K562 (cell line): ENCODE measurements at regions not wholly inside any gene's neighbourhood (a gene's known extent, or its start where the extent isn't known, plus 50 kb on each side); places are given as distances from the start of the nearest gene placed in this dataset.
A peak's percentile ranks its signal among the peaks of the same experiment; 100 is the strongest.

Experiments used
- ATAC-seq: fragments of 200-7000 bp; cut with Tn5 transposase; 3 replicates; pipeline ENCODE4 v1.9.1; 2020; ENCODE audit warnings: moderate library complexity
- BruUV-seq: library from RNA; stranded (reverse); fragments of 400-500 nt; replicated peaks from 2 replicates; lab custom pipeline; 2021; lab: Mats Ljungman, UMichigan
- CTCF ChIA-PET: fragments of 300-600 bp; formaldehyde crosslinking; extraction: SDS; loops from one replicate; lab custom pipeline; 2021; ENCODE audit warnings: low intra/inter-chr PET ratio; lab: Yijun Ruan, JAX
- POLR2A ChIA-PET: fragments of 300-600, 350-650 bp; sonication (Branson Sonifier 250); formaldehyde crosslinking; extraction: SDS; loops from one replicate; lab custom pipeline; 2021; ENCODE audit warnings: antibody characterized with exemption, inconsistent platforms; lab: Yijun Ruan, JAX
- DNase-seq, 4 experiments: peaks; one replicate each; pipeline versions ENCODE4 v3.0.0 to v3.0.0-alpha.2; 2011 to 2018; ENCODE audit warnings: low spot score in 3 of 4, mixed read lengths in 3 of 4; ENCODE audit errors: extremely low read depth in 1 of 4
- FAIRE-seq: peaks from 2 replicates; lab custom pipeline; 2011; peaks lifted over from hg19 to GRCh38; lab: Jason Lieb, UNC
- H2AFZ ChIP-seq: 2 replicates; pipeline ENCODE4 v1.6.0; 2011; ENCODE audit warnings: low read depth, low read length, control low read depth, inconsistent platforms
- H3K27ac ChIP-seq: fragments of 200-600 bp; 3 replicates; pipeline ENCODE4 v1.8.0; 2011; ENCODE audit warnings: low read depth, mild to moderate bottlenecking, control low read depth, inconsistent platforms, low read length, moderate library complexity, mixed read lengths; ENCODE audit errors: extremely low read depth
- H3K27me3 ChIP-seq, 2 experiments: fragments of 300-600 bp in 1 of 2; 2 replicates in 1 of 2; 3 replicates in 1 of 2; pipeline versions ENCODE4 v1.6.0 to v1.8.0; 2011; ENCODE audit warnings: inconsistent platforms in 2 of 2, low read length in 2 of 2, mild to moderate bottlenecking in 1 of 2, mixed read lengths in 1 of 2, moderate library complexity in 1 of 2; ENCODE audit not compliant: control insufficient read depth in 2 of 2, insufficient read depth in 2 of 2
- H3K36me3 ChIP-seq: fragments of 300-600 bp; 3 replicates; pipeline ENCODE4 v1.8.0; 2011; ENCODE audit warnings: mild to moderate bottlenecking, low read length, inconsistent platforms; ENCODE audit not compliant: control insufficient read depth, insufficient read depth
- H3K4me1 ChIP-seq, 2 experiments: fragments of 200-600 bp in 1 of 2; replicated peaks in 1 of 2; 2 replicates in 1 of 2; 3 replicates in 1 of 2; pipeline versions ENCODE4 v1.5.1 to v1.8.0; 2011; ENCODE audit warnings: inconsistent platforms in 2 of 2, low read length in 2 of 2, mild to moderate bottlenecking in 1 of 2, mixed read lengths in 1 of 2, moderate library complexity in 1 of 2; ENCODE audit not compliant: control insufficient read depth in 2 of 2, insufficient read depth in 2 of 2
- H3K4me2 ChIP-seq: 2 replicates; pipeline ENCODE4 v1.6.1; 2011; ENCODE audit warnings: low read length, control low read depth, inconsistent platforms, mixed read lengths; ENCODE audit not compliant: insufficient read depth
- H3K4me3 ChIP-seq: fragments of 200-600 bp; sonication (generic), shearing (Covaris generic); 2 replicates; pipeline ENCODE4 v1.5.1; 2016; ENCODE audit warnings: control low read depth, inconsistent platforms
- H3K79me2 ChIP-seq: fragments of 200-600 bp; 3 replicates; pipeline ENCODE4 v1.8.0; 2011; ENCODE audit warnings: low read length, inconsistent platforms; ENCODE audit not compliant: control insufficient read depth, insufficient read depth
- H3K9ac ChIP-seq, 2 experiments: 2 replicates each; pipeline versions ENCODE4 v1.6.0 to v1.6.1; 2011; ENCODE audit warnings: low read depth in 2 of 2, low read length in 2 of 2, control low read depth in 1 of 2, inconsistent platforms in 1 of 2, mild to moderate bottlenecking in 1 of 2, mixed read lengths in 1 of 2; ENCODE audit not compliant: insufficient read depth in 1 of 2
- H3K9me1 ChIP-seq: one replicate; pipeline ENCODE4 v1.6.0; 2011; ENCODE audit warnings: inconsistent platforms, mild to moderate bottlenecking, low read length, moderate library complexity; ENCODE audit not compliant: control insufficient read depth, insufficient read depth
- H3K9me3 ChIP-seq: replicated peaks from 2 replicates; pipeline ENCODE4 v1.5.1; 2011; ENCODE audit warnings: low read depth, low read length, inconsistent platforms; ENCODE audit not compliant: control insufficient read depth, insufficient read depth
- H4K20me1 ChIP-seq: replicated peaks from 2 replicates; pipeline ENCODE4 v1.6.1; 2011; ENCODE audit warnings: low read length, inconsistent platforms, mixed read lengths; ENCODE audit not compliant: control insufficient read depth, insufficient read depth
- CEBPB ChIP-seq: fragments of 450-650 bp; IDR thresholded peaks from 2 replicates; pipeline ENCODE4 v1.6.1; 2016; ENCODE audit warnings: missing genetic modification characterization, missing compliant biosample characterization
- CEBPG ChIP-seq, 3 experiments: fragments of 200-800 bp in 1 of 3; sonication (Bioruptor generic) in 1 of 3; sonication (generic) in 1 of 3; formaldehyde crosslinking in 1 of 3; IDR thresholded peaks in 2 of 3; conservative IDR thresholded peaks in 1 of 3; 2 replicates each; pipeline versions ENCODE4 v1.6.1 to v1.8.0; 2016 to 2022; ENCODE audit warnings: missing compliant biosample characterization in 2 of 3, missing genetic modification characterization in 2 of 3, mild to moderate bottlenecking in 1 of 3, missing genetic modification reagents in 1 of 3
- DNMT1 ChIP-seq: fragments of 450-650 bp; IDR thresholded peaks from 2 replicates; pipeline ENCODE4 v1.6.1; 2016; ENCODE audit warnings: antibody characterized with exemption, mild to moderate bottlenecking
- MCM3 ChIP-seq: fragments of 450-650 bp; IDR thresholded peaks from 2 replicates; pipeline ENCODE4 v1.6.1; 2016
- PRPF4 ChIP-seq: fragments of 200-400 bp; formaldehyde crosslinking; IDR thresholded peaks from one replicate; pipeline ENCODE4 v1.6.1; 2017; ENCODE audit warnings: low read length, low read depth, mild to moderate bottlenecking; ENCODE audit not compliant: insufficient read depth, poor library complexity, severe bottlenecking
- SMAD1 ChIP-seq: fragments of 150-350 bp; IDR thresholded peaks from 2 replicates; pipeline ENCODE4 v1.6.1; 2014; ENCODE audit warnings: low read length, low read depth; ENCODE audit not compliant: partially characterized antibody
- TOE1 ChIP-seq, 2 experiments: fragments of 450-650 bp in 1 of 2; sonication (generic) in 1 of 2; formaldehyde crosslinking in 1 of 2; IDR thresholded peaks; 2 replicates each; pipeline versions ENCODE4 v1.7.1 to v1.8.0; 2016 to 2022; ENCODE audit warnings: borderline replicate concordance in 2 of 2, mild to moderate bottlenecking in 2 of 2, antibody characterized with exemption in 1 of 2, inconsistent platforms in 1 of 2, low read depth in 1 of 2, missing genetic modification reagents in 1 of 2, moderate library complexity in 1 of 2
- TRIM28 ChIP-seq: fragments of 450-650 bp; IDR thresholded peaks from 2 replicates; pipeline ENCODE4 v1.6.1; 2017
- XRCC4 ChIP-seq: IDR thresholded peaks from one replicate; pipeline ENCODE4 v1.6.1; 2011; ENCODE audit not compliant: insufficient read depth, insufficient read length; ENCODE audit errors: extremely low read depth
- YY1 ChIP-seq, 3 experiments: IDR thresholded peaks; 2 replicates each; pipeline ENCODE4 v1.6.1; 2011; ENCODE audit warnings: low read length in 2 of 3, mild to moderate bottlenecking in 2 of 3, moderate library complexity in 2 of 3, borderline replicate concordance in 1 of 3, control low read depth in 1 of 3, low read depth in 1 of 3; ENCODE audit not compliant: insufficient read depth in 3 of 3, insufficient replicate concordance in 2 of 3, control insufficient read depth in 1 of 3, insufficient read length in 1 of 3; ENCODE audit errors: extremely low read depth in 1 of 3
- ZBED1 ChIP-seq: IDR thresholded peaks from 2 replicates; pipeline ENCODE4 v1.6.1; 2014
- ZNF717 ChIP-seq: fragments of 250-450 bp; sonication (Bioruptor Pico); IDR thresholded peaks from 2 replicates; pipeline ENCODE4 v1.5.0; 2021
- WGBS: fragments of 100-300 bp; shearing (Covaris generic); methylation state at CpG from one replicate; pipeline ENCODE4 v1.1.6; 2016; ENCODE audit warnings: low coverage, mixed read lengths; ENCODE audit not compliant: insufficient coverage; ENCODE audit errors: missing lambda C conversion rate; 5-methylcytosine and 5-hydroxymethylcytosine counted together
- in situ Hi-C: fragments of 300-500 bp; cut with MboI; formaldehyde crosslinking; loops from 4 replicates; pipeline ENCODE4 v1.15.0; 2018; ENCODE audit warnings: inconsistent platforms, mixed read lengths
- intact Hi-C: fragments of 100-400 bp; cut with micrococcal nuclease; formaldehyde crosslinking; loops from 2 replicates; pipeline ENCODE4 v1.14.2; 2022
- TF ChIP-seq, protein P1 (sequence below): fragments of 450-650 bp; IDR thresholded peaks from 2 replicates; pipeline ENCODE4 v1.6.1; 2017; ENCODE audit warnings: antibody characterized with exemption
- TF ChIP-seq, protein P2 (sequence below), 2 experiments: fragments of 200-800 bp in 1 of 2; sonication (Bioruptor generic) in 1 of 2; sonication (generic) in 1 of 2; formaldehyde crosslinking in 1 of 2; IDR thresholded peaks in 1 of 2; conservative IDR thresholded peaks in 1 of 2; 2 replicates each; pipeline versions ENCODE4 v1.5.0 to v1.6.1; 2016 to 2020; ENCODE audit warnings: missing compliant biosample characterization in 1 of 2, missing genetic modification characterization in 1 of 2, missing genetic modification reagents in 1 of 2
- TF ChIP-seq, protein P3 (sequence below), 2 experiments: fragments of 450-650 bp in 1 of 2; sonication (generic) in 1 of 2; formaldehyde crosslinking in 1 of 2; IDR thresholded peaks in 1 of 2; conservative IDR thresholded peaks in 1 of 2; 2 replicates each; pipeline versions ENCODE4 v1.6.1 to v1.8.1; 2016 to 2023; ENCODE audit warnings: mild to moderate bottlenecking in 2 of 2, moderate library complexity in 2 of 2, inconsistent platforms in 1 of 2, missing genetic modification reagents in 1 of 2

DNA sequence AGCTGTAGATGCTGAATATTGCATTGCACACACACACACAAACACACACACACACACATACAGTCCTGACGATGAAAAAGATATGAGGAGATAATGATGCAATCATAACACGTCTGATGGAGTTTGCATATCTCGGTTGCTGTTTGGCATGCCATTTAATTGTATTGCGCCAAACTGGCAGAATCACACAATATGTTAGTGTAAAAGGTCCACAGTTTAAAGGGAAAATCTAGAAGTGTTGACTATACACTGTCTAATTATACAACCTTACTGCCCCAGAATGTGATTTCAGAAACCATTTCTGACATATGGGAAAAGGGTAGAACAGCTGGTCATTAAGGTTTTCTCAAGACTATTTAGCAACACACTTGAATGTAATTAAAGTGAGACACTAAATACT is 123.7 kb upstream of the PROX1 start:
- FAIRE-seq = no peak
- no peak for ATAC-seq
- Histone ChIP-seq H3K4me1 (no peaks in the 10 kb centered on the region), H3K9me1 (no peaks in the 10 kb centered on the region), H2AFZ (no peak overlapping the region), H3K79me2 (no peaks in the 10 kb centered on the region), H3K4me2 (no peak overlapping the region), H4K20me1 (no peaks in the 10 kb centered on the region; the same call in 1 of the 2 replicates), H3K9me3 (no peaks in the 10 kb centered on the region), H3K27ac (no peak overlapping the region), H3K36me3 (no peaks in the 10 kb centered on the region), H3K9ac (no peak overlapping the region), H3K27me3 (peaks cover 10 to 12% of the 10 kb centered on the region in 2 experiments; a peak in 4 of 5 replicates), H3K4me3 (no peak overlapping the region)
- intact Hi-C loops = no loop called here
- ChIA-PET CTCF (no interaction called here), POLR2A (no interaction called here)
- in situ Hi-C loops = no loop called here
- BruUV-seq = no TSS peak
- 0% methylated on average over 4 of the region's 4 CpGs for WGBS
- DNase-seq = no peak
- TF ChIP-seq XRCC4 (no peak), MCM3 (no peak), ZBED1 (no peak), CEBPB (tag) (peak; percentile 36; the same call in 1 of the 2 replicates), TOE1 (IDR thresholded peaks at IDR 0.05; ENCODE audit: borderline replicate concordance) (no peak), TOE1 (CRISPR knock-in tag; IDR thresholded peaks at IDR 0.05; ENCODE audit: borderline replicate concordance, low read depth) (no peak), YY1 (IDR thresholded peaks at IDR 0.05; ENCODE audit: borderline replicate concordance in 1 of 3, control insufficient read depth in 1 of 3, extremely low read depth in 1 of 3, insufficient read depth in 3 of 3, insufficient read length in 1 of 3, insufficient replicate concordance in 2 of 3, low read depth in 1 of 3, low read length in 2 of 3) (no peak), ZNF717 (CRISPR knock-in tag) (no peak), PRPF4 (no peak), TRIM28 (no peak), SMAD1 (no peak), CEBPG (CRISPR knock-in tag; IDR thresholded peaks at IDR 0.05) (no peak), CEBPG (tag; conservative IDR thresholded peaks at IDR 0.05 in 1 of 2, IDR thresholded peaks at IDR 0.05 in 1 of 2) (peak; percentile 34 to 73; a peak in 3 of 4 replicates), DNMT1 (no peak)
- TF ChIP-seq, protein P1, sequence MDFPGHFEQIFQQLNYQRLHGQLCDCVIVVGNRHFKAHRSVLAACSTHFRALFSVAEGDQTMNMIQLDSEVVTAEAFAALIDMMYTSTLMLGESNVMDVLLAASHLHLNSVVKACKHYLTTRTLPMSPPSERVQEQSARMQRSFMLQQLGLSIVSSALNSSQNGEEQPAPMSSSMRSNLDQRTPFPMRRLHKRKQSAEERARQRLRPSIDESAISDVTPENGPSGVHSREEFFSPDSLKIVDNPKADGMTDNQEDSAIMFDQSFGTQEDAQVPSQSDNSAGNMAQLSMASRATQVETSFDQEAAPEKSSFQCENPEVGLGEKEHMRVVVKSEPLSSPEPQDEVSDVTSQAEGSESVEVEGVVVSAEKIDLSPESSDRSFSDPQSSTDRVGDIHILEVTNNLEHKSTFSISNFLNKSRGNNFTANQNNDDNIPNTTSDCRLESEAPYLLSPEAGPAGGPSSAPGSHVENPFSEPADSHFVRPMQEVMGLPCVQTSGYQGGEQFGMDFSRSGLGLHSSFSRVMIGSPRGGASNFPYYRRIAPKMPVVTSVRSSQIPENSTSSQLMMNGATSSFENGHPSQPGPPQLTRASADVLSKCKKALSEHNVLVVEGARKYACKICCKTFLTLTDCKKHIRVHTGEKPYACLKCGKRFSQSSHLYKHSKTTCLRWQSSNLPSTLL = no peak
- TF ChIP-seq, protein P2, sequence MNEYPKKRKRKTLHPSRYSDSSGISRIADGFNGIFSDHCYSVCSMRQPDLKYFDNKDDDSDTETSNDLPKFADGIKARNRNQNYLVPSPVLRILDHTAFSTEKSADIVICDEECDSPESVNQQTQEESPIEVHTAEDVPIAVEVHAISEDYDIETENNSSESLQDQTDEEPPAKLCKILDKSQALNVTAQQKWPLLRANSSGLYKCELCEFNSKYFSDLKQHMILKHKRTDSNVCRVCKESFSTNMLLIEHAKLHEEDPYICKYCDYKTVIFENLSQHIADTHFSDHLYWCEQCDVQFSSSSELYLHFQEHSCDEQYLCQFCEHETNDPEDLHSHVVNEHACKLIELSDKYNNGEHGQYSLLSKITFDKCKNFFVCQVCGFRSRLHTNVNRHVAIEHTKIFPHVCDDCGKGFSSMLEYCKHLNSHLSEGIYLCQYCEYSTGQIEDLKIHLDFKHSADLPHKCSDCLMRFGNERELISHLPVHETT (CRISPR knock-in tag; conservative IDR thresholded peaks at IDR 0.05 in 1 of 2, IDR thresholded peaks at IDR 0.05 in 1 of 2) = no peak
- TF ChIP-seq, protein P3, sequence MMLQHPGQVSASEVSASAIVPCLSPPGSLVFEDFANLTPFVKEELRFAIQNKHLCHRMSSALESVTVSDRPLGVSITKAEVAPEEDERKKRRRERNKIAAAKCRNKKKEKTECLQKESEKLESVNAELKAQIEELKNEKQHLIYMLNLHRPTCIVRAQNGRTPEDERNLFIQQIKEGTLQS (IDR thresholded peaks at IDR 0.05) = peak; percentile 68
- TF ChIP-seq, protein P3 (CRISPR knock-in tag; conservative IDR thresholded peaks at IDR 0.05) = no peak
